PFSK-1 (cell line): ENCODE measurements at regions not wholly inside any gene's neighbourhood (a gene's known extent, or its start where the extent isn't known, plus 50 kb on each side); places are given as distances from the start of the nearest gene placed in this dataset.

Experiments used
- FOXP2 ChIP-seq: optimal IDR thresholded peaks from 2 replicates; pipeline ENCODE3; 2011; ENCODE audit warnings: borderline replicate concordance, control low read depth, inconsistent platforms; ENCODE audit not compliant: insufficient read depth; ENCODE audit errors: extremely low read length, extremely low read depth
- POLR2AphosphoS5 ChIP-seq: IDR thresholded peaks from 2 replicates; pipeline ENCODE4 v1.6.1; 2012; ENCODE audit warnings: low read depth, mild to moderate bottlenecking, control low read depth, low read length, moderate library complexity
- REST ChIP-seq, 2 experiments: IDR thresholded peaks; 2 replicates each; pipeline versions ENCODE4 v1.6.1 to v1.8.0; 2011 to 2012; ENCODE audit warnings: low read depth in 2 of 2, low read length in 2 of 2, control low read depth in 1 of 2, inconsistent platforms in 1 of 2, mild to moderate bottlenecking in 1 of 2, moderate library complexity in 1 of 2; ENCODE audit not compliant: insufficient read depth in 1 of 2
- SIN3A ChIP-seq: IDR thresholded peaks from 2 replicates; pipeline ENCODE4 v1.6.1; 2012; ENCODE audit warnings: mild to moderate bottlenecking, low read length, moderate library complexity, borderline replicate concordance; ENCODE audit not compliant: insufficient read depth
- TAF1 ChIP-seq: IDR thresholded peaks from 2 replicates; pipeline ENCODE4 v1.6.1; 2012; ENCODE audit warnings: low read length, control low read depth, borderline replicate concordance; ENCODE audit not compliant: insufficient read depth

GRCh38 chr4:185071236-185071811 lies 53.0 kb downstream of the HELT start:
- TF ChIP-seq REST (IDR thresholded peaks at IDR 0.05; ENCODE audit: insufficient read depth in 1 of 2, low read depth in 2 of 2, low read length in 2 of 2) (no peak), TAF1 (no peak), POLR2AphosphoS5 (no peak), SIN3A (no peak), FOXP2 (no peak)
